ENCODE measurements at regions not wholly inside any gene's neighbourhood (a gene's known extent, or its start where the extent isn't known, plus 50 kb on each side); places are given as distances from the start of the nearest gene placed in this dataset.
"Not testable (repeated sequence)": the region's sequence is repeated elsewhere in the genome, so short reads cannot be mapped to it uniquely, and the experiment has no call there.

GRCh38 chr1:233722212-233722979, 108.5 kb downstream of the KCNK1 start:
- no peak for TF ChIP-seq CTCF (conservative IDR thresholded peaks at IDR 0.05)
- H3K27ac ChIP-seq = no peak overlapping the region

- no peak overlapping the region for H3K27ac ChIP-seq
- TF ChIP-seq CTCF (conservative IDR thresholded peaks at IDR 0.05) = no peak
Measured at GRCh38 chr1:233723387-233723786, 109.5 kb downstream of the KCNK1 start.

- H3K27ac ChIP-seq = not testable (repeated sequence)
Measured at GRCh38 chr1:233724131-233724631, 110.3 kb downstream of the KCNK1 start.

GRCh38 chr1:233725423-233725822, 111.5 kb downstream of the KCNK1 start:
- H3K27ac ChIP-seq = no peak overlapping the region
- TF ChIP-seq CTCF (conservative IDR thresholded peaks at IDR 0.05) = no peak

- no peak for TF ChIP-seq CTCF (conservative IDR thresholded peaks at IDR 0.05)
- peak overlapping the region; percentile 57 for H3K27ac ChIP-seq
Measured at GRCh38 chr1:233728721-233729120, 114.8 kb downstream of the KCNK1 start.

GRCh38 chr1:233730380-233730779, 116.5 kb downstream of the KCNK1 start:
- peak overlapping the region; percentile 57 for H3K27ac ChIP-seq
- TF ChIP-seq CTCF (conservative IDR thresholded peaks at IDR 0.05) = no peak

- peak overlapping the region; percentile 57; the same call in 1 of the 2 replicates for H3K27ac ChIP-seq
- peak; percentile 35 for TF ChIP-seq CTCF (conservative IDR thresholded peaks at IDR 0.05)
Measured at GRCh38 chr1:233730809-233731208, 116.9 kb downstream of the KCNK1 start.

GRCh38 chr1:233732206-233732605, 118.3 kb downstream of the KCNK1 start:
- no peak for TF ChIP-seq CTCF (conservative IDR thresholded peaks at IDR 0.05)
- no peak overlapping the region for H3K27ac ChIP-seq

All from VCaP (cell line).